DOHH2 (cell line): ENCODE measurements at regions not wholly inside any gene's neighbourhood (a gene's known extent, or its start where the extent isn't known, plus 50 kb on each side); places are given as distances from the start of the nearest gene placed in this dataset.

Experiments
- H3F3A ChIP-seq: fragments of 200-600 bp; sonication (generic), shearing (Covaris generic); 2 replicates; pipeline ENCODE4 v1.6.0; 2016; ENCODE audit warnings: antibody characterized with exemption, mild to moderate bottlenecking; ENCODE audit not compliant: control insufficient read depth, insufficient read depth
- H3K27ac ChIP-seq: fragments of 200-600 bp; sonication (generic); 2 replicates; pipeline ENCODE4 v1.5.1; 2014; ENCODE audit warnings: low read depth, mild to moderate bottlenecking, low read length, moderate library complexity
- H3K27me3 ChIP-seq: fragments of 200-600 bp; sonication (generic); 2 replicates; pipeline ENCODE4 v1.6.1; 2014; ENCODE audit warnings: mild to moderate bottlenecking, low read length, mixed read lengths; ENCODE audit not compliant: control insufficient read depth
- H3K36me3 ChIP-seq: fragments of 200-600 bp; sonication (generic); 2 replicates; pipeline ENCODE4 v1.6.1; 2014; ENCODE audit warnings: mild to moderate bottlenecking, low read length, moderate library complexity, mixed read lengths; ENCODE audit not compliant: control insufficient read depth
- H3K4me1 ChIP-seq: fragments of 200-600 bp; sonication (generic); 2 replicates; pipeline ENCODE4 v1.6.1; 2014; ENCODE audit warnings: mild to moderate bottlenecking, low read length, mixed read lengths; ENCODE audit not compliant: control insufficient read depth
- H3K4me2 ChIP-seq: fragments of 200-600 bp; sonication (generic); 2 replicates; pipeline ENCODE4 v1.6.0; 2014; ENCODE audit warnings: mild to moderate bottlenecking, low read length, moderate library complexity
- H3K4me3 ChIP-seq: fragments of 200-600 bp; sonication (generic); 2 replicates; pipeline ENCODE4 v1.5.1; 2014; ENCODE audit warnings: mild to moderate bottlenecking, low read length, mixed read lengths
- H3K79me2 ChIP-seq: fragments of 200-600 bp; sonication (generic); 2 replicates; pipeline ENCODE4 v1.6.1; 2014; ENCODE audit warnings: mild to moderate bottlenecking, low read length, mixed read lengths; ENCODE audit not compliant: control insufficient read depth
- H3K9me2 ChIP-seq: fragments of 200-600 bp; sonication (generic); replicated peaks from 2 replicates; pipeline ENCODE4 v1.6.1; 2014; ENCODE audit warnings: mild to moderate bottlenecking, low read length, mixed read lengths; ENCODE audit not compliant: control insufficient read depth
- H3K9me3 ChIP-seq: fragments of 200-600 bp; sonication (generic); 2 replicates; pipeline ENCODE4 v1.6.1; 2014; ENCODE audit warnings: antibody characterized with exemption, low read length, mixed read lengths; ENCODE audit not compliant: control insufficient read depth, insufficient read depth
- H4K20me1 ChIP-seq: fragments of 200-600 bp; sonication (generic); 2 replicates; pipeline ENCODE4 v1.6.0; 2014; ENCODE audit warnings: low read depth, mild to moderate bottlenecking, antibody characterized with exemption, low read length, moderate library complexity; ENCODE audit not compliant: control insufficient read depth, insufficient read depth
- EZH2phosphoT487 ChIP-seq: fragments of 200-600 bp; sonication (generic); IDR thresholded peaks from 2 replicates; pipeline ENCODE4 v1.6.1; 2017; ENCODE audit warnings: borderline replicate concordance, mild to moderate bottlenecking, antibody characterized with exemption, low read length, moderate library complexity, mixed read lengths
- TF ChIP-seq, protein P1 (sequence below): fragments of 200-600 bp; sonication (generic); IDR thresholded peaks from one replicate; pipeline ENCODE4 v1.5.1; 2014; ENCODE audit warnings: antibody characterized with exemption, mild to moderate bottlenecking, low read depth, low read length; ENCODE audit not compliant: poor library complexity, severe bottlenecking

DNA sequence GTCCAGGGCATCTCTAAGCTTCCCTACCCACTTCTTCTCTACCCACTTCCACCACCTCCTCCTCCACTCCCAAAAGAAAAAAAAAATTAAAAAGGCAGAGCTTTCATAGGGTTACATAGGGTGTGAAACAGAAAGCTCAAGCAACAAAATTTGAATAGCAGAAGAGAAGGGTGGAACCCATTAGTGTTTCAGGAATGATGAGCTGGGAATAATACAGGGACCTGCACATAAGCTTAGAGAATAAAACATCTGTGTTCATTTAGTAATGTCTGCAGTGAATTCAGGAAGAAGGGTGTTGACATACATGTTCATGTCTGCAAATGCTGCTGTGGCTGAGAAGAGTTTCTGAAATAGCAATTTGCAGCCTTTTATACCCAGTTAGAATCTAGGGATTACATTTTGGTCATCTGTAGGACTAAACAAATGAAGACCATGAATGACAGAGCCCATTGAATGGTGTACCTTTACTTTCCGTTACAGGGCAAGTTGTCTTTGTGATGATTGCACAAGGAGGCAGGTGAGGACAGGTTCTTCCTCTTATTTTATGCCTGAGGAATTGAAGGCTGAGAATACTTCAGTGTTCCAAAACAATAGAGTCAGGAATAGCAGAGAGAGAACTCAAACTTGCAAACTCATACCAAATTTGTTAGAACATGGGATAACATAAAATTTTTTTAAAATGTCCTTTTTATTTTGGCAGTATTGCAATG is 975.1 kb downstream of the TFAP2A start:
- Histone ChIP-seq H3K36me3 (no peaks in the 10 kb centered on the region), H4K20me1 (no peaks in the 10 kb centered on the region), H3K27ac (no peak overlapping the region), H3K4me2 (no peak overlapping the region), H3K4me1 (no peaks in the 10 kb centered on the region), H3K27me3 (no peaks in the 10 kb centered on the region), H3K9me2 (no peaks in the 10 kb centered on the region), H3F3A (no peaks in the 10 kb centered on the region), H3K9me3 (no peaks in the 10 kb centered on the region), H3K4me3 (no peak overlapping the region), H3K79me2 (no peaks in the 10 kb centered on the region)
- TF ChIP-seq, protein P1, sequence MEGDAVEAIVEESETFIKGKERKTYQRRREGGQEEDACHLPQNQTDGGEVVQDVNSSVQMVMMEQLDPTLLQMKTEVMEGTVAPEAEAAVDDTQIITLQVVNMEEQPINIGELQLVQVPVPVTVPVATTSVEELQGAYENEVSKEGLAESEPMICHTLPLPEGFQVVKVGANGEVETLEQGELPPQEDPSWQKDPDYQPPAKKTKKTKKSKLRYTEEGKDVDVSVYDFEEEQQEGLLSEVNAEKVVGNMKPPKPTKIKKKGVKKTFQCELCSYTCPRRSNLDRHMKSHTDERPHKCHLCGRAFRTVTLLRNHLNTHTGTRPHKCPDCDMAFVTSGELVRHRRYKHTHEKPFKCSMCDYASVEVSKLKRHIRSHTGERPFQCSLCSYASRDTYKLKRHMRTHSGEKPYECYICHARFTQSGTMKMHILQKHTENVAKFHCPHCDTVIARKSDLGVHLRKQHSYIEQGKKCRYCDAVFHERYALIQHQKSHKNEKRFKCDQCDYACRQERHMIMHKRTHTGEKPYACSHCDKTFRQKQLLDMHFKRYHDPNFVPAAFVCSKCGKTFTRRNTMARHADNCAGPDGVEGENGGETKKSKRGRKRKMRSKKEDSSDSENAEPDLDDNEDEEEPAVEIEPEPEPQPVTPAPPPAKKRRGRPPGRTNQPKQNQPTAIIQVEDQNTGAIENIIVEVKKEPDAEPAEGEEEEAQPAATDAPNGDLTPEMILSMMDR: no peak
- no peak for TF ChIP-seq EZH2phosphoT487

DNA sequence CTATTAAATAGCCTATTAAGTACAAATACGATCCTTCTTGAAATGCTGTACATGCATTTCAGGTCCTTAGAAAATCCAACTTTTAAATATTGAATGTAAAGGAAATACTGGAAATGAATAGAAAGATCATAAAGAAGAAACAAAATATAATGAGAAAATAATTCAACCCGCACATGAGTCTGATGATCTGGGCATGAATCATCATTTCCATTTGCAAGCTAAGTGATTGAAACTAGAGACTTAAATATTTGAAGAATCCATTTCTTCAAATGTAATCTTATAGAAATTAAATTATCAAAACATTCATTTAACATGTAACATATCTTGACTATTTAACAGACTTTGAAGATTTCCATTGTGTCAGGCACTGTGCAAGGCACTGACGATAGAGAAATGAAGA is 977.0 kb downstream of the TFAP2A start:
- no peaks in the 10 kb centered on the region for H3K27me3 ChIP-seq
- H3K27ac ChIP-seq: no peak overlapping the region
- no peaks in the 10 kb centered on the region for H3K79me2 ChIP-seq
- H3K36me3 ChIP-seq: no peaks in the 10 kb centered on the region
- H3K4me2 ChIP-seq: no peak overlapping the region
- H3K9me2 ChIP-seq: no peaks in the 10 kb centered on the region
- H3K4me1 ChIP-seq: no peaks in the 10 kb centered on the region
- no peak overlapping the region for H3K4me3 ChIP-seq
- no peaks in the 10 kb centered on the region for H4K20me1 ChIP-seq
- H3K9me3 ChIP-seq: peaks cover 3% of the 10 kb centered on the region; the same call in 1 of the 2 replicates
- TF ChIP-seq EZH2phosphoT487: no peak
- TF ChIP-seq, protein P1: no peak
- no peaks in the 10 kb centered on the region for H3F3A ChIP-seq

DNA sequence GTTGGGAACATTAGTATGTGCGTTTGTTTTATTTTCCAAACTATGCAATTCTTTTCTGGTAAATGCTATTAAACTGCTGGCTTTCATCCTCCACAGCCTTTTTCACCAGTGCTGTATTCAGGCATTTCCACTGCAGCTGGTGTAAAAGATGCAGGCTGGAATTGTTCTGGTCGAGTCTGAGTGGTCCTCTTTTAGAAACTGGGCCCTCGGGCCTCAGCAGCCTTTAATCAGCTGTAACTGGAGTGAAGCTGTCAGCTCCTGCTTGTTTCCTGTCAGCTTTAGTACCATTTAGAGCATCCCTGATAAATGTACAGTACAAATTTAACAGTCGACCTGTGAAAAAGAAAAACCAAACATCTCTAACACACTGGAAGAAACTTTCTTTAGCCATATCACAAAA is 979.6 kb downstream of the TFAP2A start:
- Histone ChIP-seq H3K36me3 (no peaks in the 10 kb centered on the region), H3K9me2 (no peaks in the 10 kb centered on the region), H3K4me3 (no peak overlapping the region), H3K4me1 (no peaks in the 10 kb centered on the region), H3K79me2 (no peaks in the 10 kb centered on the region), H4K20me1 (no peaks in the 10 kb centered on the region), H3K27me3 (no peaks in the 10 kb centered on the region), H3F3A (no peaks in the 10 kb centered on the region), H3K27ac (no peak overlapping the region), H3K4me2 (no peak overlapping the region), H3K9me3 (peaks cover 3% of the 10 kb centered on the region; the same call in 1 of the 2 replicates)
- TF ChIP-seq EZH2phosphoT487: no peak
- TF ChIP-seq, protein P1: no peak
